A549 (cell line): ENCODE measurements at regions not wholly inside any gene's neighbourhood (a gene's known extent, or its start where the extent isn't known, plus 50 kb on each side); places are given as distances from the start of the nearest gene placed in this dataset.

Source experiments
- EP300 ChIP-seq, 2 experiments: fragments of >200 bp; sonication (Bioruptor Twin); formaldehyde crosslinking; IDR thresholded peaks; 2 replicates in 1 of 2; 3 replicates in 1 of 2; pipeline ENCODE4 v1.6.1; 2016 to 2017
- KDM5A ChIP-seq: fragments of 200-600 bp; sonication (generic); IDR thresholded peaks from 2 replicates; pipeline ENCODE4 v1.6.1; 2016; ENCODE audit warnings: antibody characterized with exemption, mild to moderate bottlenecking
- PBX3 ChIP-seq: IDR thresholded peaks from 2 replicates; pipeline ENCODE4 v1.6.1; 2012
- POLR2A ChIP-seq: IDR thresholded peaks from 2 replicates; pipeline ENCODE4 v1.6.1; 2012; ENCODE audit warnings: mild to moderate bottlenecking, low read length
- TF ChIP-seq, protein P1 (sequence below): IDR thresholded peaks from 2 replicates; pipeline ENCODE4 v1.6.1; 2012
- TF ChIP-seq, protein P2 (sequence below): fragments of >200 bp; sonication (Bioruptor Twin); formaldehyde crosslinking; IDR thresholded peaks from 3 replicates; pipeline ENCODE4 v1.6.1; 2016
- TF ChIP-seq, protein P3 (sequence below): fragments of >200 bp; sonication (Bioruptor Twin); formaldehyde crosslinking; IDR thresholded peaks from 3 replicates; pipeline ENCODE4 v1.5.1; 2016

GRCh38 chr17:73870473-73870872, 226.2 kb upstream of the SDK2 start:
- TF ChIP-seq, protein P1, sequence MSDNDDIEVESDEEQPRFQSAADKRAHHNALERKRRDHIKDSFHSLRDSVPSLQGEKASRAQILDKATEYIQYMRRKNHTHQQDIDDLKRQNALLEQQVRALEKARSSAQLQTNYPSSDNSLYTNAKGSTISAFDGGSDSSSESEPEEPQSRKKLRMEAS, result no peak
- TF ChIP-seq, protein P2, sequence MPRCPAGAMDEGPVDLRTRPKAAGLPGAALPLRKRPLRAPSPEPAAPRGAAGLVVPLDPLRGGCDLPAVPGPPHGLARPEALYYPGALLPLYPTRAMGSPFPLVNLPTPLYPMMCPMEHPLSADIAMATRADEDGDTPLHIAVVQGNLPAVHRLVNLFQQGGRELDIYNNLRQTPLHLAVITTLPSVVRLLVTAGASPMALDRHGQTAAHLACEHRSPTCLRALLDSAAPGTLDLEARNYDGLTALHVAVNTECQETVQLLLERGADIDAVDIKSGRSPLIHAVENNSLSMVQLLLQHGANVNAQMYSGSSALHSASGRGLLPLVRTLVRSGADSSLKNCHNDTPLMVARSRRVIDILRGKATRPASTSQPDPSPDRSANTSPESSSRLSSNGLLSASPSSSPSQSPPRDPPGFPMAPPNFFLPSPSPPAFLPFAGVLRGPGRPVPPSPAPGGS, result no peak
- TF ChIP-seq, protein P3, sequence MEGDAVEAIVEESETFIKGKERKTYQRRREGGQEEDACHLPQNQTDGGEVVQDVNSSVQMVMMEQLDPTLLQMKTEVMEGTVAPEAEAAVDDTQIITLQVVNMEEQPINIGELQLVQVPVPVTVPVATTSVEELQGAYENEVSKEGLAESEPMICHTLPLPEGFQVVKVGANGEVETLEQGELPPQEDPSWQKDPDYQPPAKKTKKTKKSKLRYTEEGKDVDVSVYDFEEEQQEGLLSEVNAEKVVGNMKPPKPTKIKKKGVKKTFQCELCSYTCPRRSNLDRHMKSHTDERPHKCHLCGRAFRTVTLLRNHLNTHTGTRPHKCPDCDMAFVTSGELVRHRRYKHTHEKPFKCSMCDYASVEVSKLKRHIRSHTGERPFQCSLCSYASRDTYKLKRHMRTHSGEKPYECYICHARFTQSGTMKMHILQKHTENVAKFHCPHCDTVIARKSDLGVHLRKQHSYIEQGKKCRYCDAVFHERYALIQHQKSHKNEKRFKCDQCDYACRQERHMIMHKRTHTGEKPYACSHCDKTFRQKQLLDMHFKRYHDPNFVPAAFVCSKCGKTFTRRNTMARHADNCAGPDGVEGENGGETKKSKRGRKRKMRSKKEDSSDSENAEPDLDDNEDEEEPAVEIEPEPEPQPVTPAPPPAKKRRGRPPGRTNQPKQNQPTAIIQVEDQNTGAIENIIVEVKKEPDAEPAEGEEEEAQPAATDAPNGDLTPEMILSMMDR, result no peak
- TF ChIP-seq PBX3 (no peak), KDM5A (no peak), POLR2A (no peak), EP300 (IDR thresholded peaks at IDR 0.05) (no peak)
